ENCODE measurements at regions not wholly inside any gene's neighbourhood (a gene's known extent, or its start where the extent isn't known, plus 50 kb on each side); places are given as distances from the start of the nearest gene placed in this dataset.

DNA sequence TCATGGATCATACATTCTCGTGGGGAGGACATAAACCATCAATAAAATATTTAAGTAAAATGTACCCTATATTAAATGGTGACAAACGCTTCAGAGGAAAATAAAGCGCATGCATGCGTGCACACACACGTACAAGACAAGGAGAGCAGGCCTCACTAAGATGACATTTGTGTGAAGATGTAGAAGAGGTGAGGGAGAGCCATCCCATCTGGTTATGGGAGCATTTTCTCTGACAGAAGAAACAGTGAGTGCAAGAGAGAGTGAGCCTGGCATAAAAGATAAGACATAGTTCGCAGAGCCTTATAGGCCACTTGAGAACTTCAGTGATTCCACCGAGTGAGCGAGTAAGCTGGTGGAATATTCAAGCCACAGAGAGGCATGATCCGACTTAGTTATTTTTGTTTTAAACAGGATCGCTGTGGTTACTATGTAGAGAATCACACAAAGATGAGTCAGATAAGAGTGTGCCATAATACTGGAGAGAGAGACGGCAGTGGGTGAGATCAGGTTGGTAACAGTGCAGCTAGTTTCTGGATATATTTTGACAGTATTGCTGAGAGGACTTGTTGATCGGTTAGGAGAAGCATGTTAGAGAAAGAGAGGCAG lies 624.2 kb downstream of the PLPP3 start:
- TF ChIP-seq EP300 (IDR thresholded peaks at IDR 0.05; ENCODE audit: low read depth in 2 of 2, low read length in 2 of 2) (no peak), EP300 (CRISPR knock-in tag; IDR thresholded peaks at IDR 0.05; ENCODE audit: borderline replicate concordance) (no peak), FOXO1 (CRISPR knock-in tag; IDR thresholded peaks at IDR 0.05) (no peak), ATRX (CRISPR knock-in tag; IDR thresholded peaks at IDR 0.05; ENCODE audit: borderline replicate concordance) (no peak)
